CD4-positive, alpha-beta T cell treated with Interleukin-4 for 4 hours (primary cell): ENCODE measurements at regions not wholly inside any gene's neighbourhood (a gene's known extent, or its start where the extent isn't known, plus 50 kb on each side); places are given as distances from the start of the nearest gene placed in this dataset.

Source experiments
- DNase-seq: peaks from one replicate; pipeline ENCODE4 v3.0.0-alpha.2; 2020

GRCh38 chr6:33967966-33968724, 164.3 kb upstream of the MLN start:
- DNase-seq = no peak

DNA sequence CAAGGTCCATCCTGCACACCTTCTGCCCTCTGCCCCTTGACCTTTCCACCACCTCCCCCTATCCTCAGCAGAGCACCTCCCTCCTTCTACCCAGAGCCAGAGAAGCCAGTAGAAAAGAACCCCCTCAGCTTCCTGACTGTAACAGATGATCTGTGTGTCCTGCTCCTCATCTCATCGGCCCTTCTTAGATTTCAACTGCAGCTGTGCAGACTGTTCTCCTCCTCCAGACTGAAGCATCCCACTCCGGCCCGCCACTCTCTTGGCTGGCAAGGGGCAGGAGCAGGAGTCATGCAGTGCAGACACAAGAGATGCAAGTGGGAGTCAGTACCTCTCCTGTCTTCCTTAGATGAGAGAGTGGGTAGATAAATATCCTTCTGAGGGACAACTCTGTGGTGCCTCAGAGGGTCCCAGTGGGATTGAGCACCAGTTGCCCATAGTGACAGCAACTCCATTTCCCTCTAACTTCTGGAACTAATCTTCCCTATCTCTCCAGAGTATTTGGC, 163.5 kb upstream of the MLN start:
- DNase-seq = no peak

DNA sequence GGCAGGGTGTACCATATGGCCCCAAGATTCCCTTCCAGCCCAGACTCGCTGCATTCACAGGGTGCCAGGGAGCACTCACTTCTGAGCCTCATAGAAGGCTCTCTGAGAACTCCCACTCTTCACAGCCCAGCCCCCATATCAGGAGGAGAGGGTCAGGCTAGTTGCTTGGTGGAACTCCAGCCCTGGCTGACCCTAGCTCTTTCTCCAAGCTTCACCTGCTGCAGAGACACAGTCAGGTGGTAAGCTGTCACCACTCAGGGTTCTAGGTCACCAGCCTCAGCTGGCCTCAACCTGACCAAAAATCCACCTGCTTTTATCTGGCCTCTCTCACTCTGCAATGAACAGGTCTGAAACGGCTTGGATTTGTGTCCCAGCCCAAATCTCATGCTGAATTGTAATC, 162.7 kb upstream of the MLN start:
- no peak for DNase-seq

DNA sequence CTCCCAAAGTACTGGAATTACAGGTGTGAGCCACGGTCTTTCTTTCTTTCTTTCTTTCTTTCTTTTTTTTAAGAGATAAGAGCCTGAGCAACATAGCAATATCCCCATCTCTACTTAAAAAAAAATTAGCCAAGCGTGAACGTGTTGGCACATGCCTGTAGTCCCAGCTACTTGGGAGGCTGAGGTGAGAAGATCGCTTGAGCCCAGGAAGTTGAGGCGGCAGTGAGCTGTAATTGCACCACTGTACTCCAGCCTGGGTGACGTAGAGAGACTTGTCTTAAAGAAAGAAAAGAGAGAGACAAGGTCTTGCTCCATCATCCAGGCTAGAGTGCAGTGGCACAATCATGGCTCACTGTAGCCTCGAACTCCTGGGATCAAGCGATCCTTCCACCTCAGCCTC, 162.0 kb upstream of the MLN start:
- no peak for DNase-seq

DNA sequence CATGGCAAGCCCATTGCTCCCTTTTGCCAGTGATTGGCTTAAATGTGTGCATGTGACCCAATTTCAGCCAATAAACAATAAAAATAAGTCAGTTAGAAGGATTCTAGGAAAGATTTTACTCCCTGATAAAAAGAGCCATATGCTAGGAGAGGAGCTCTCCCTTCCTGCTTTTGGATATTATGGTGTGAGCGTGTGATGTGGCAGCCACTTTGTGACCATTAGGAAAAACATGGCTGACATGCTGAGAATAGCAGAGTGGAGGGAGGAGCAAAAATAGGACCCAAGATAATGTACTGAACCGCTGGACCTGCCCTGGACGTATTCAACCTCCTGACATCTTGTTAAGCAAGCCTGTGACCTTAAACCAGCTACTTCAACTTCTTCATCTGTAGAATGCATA, 160.6 kb upstream of the MLN start:
- DNase-seq = no peak

GRCh38 chr6:33963136-33963750, 159.4 kb upstream of the MLN start:
- no peak for DNase-seq

- no peak for DNase-seq
These were observed 158.6 kb upstream of the MLN start for GRCh38 chr6:33962246-33963027.

GRCh38 chr6:33961691-33962090, 157.9 kb upstream of the MLN start:
- DNase-seq = no peak

- no peak for DNase-seq
These were observed 156.8 kb upstream of the MLN start for GRCh38 chr6:33960345-33961313.

DNA sequence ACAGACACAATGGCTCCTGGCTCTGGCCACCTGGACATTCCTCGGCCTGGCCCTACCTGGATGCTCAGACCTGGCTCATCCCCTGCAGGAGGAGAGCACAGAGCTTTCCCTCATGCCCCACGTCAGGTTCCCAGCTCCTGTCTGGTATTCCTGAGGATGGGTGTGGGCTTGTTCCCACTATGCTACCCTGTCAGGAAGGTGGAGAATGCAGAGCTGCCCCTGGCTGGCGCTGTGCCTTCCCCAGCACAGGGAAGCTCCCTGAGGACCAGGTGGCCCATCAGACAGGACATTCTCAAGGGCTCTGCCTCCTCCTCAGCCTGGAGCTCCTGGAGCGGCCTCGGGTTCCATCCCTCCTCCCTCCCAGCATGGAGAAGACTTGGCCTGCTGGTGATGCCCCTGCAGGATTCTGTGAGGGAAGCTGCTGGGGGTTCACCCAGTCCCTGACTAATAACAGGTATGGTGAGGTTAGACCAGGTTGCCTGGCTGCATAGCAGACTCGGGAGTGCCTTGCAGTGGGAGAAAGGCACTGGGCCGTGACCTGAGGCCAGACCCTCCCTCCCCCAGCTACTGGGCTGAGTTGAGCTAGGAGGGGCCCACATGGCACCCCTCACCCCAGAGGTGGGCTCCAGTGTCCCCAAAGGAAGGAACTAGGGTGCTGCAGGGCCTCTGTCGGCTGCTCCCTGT, 156.0 kb upstream of the MLN start:
- DNase-seq = no peak

DNA sequence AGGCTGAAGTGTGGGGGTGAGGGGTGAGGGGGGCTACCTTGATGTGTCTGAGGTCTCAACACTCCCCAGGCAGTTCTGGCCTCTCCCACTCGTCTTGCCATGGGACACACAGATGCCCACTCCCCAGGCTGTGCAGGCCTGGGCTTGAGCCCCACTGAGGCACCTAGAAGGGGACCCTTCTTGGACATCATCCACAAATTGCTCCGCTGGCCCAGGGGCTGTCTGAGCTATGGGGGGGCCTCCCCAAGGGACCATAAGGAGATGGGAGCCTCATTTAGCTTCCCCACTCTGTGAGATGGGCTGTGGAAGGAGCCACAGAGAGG, 155.5 kb upstream of the MLN start:
- DNase-seq = no peak

- no peak for DNase-seq
These were observed 154.9 kb upstream of the MLN start for GRCh38 chr6:33958526-33959328.

DNA sequence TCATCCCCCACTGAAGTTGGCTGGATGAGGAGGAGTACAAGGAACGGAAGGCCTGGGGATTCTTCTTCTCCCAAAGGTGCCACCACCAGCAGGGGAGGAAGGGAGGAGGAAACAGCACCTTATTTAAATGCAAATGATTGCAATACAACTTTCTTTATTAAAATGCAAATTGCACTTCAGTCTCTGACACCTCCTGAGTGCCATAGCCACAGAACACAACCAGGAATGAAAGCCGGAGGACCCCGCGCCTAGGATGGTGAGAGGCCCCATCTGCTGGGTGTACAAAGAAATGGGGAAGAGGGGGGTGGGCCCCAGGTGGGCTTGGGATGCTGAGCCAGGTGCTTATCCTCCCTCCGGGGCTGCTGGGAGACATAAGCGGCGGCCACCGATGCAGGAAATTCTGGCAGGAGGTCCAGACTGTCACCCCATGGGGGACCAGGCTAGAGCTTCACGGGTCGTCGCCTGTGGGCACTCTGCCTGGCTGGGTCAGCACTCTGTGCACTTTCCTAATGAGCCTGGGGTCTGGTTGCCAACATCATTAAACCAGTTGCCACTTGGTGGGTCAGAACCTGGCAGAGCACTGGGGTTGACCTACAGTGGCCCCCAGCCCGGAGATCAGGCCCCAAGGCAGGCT, 154.2 kb upstream of the MLN start:
- no peak for DNase-seq

DNA sequence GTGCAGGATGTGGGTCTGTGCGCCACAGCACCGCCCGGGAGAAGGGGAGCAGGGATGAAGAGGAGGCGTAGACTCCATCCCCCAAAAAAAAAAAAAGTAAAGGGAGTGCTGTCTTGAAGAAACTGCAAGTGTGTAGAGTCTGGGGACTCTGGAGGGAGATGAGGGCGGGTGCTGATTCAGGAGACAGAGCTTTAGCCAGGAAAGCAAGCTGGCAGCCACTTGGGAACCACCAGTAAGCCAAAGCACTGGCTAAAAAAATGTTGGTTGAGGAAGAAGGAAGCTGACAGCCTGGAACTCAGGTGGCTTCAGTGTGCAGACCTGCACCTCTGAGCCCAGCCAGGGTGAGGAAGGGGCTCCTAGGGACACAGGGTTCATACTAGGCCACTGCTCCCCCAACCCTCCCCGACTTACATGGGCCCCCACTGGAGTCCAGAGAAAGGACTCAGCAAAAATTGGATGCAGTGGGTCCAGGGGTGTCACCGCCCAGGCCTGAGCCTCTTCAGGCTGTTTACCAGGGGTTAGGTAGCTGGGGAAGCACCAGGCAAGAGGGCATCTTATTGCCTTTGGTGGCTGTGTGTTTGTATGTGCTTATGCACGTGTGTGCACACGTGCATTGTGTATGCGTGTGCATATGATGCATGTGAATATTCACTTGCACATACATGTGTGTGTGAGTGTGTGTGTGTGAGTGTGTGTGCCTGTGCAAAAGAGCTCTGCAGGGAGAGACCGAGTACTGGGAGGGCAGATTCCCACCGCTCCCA, 153.5 kb upstream of the MLN start:
- DNase-seq = no peak

GRCh38 chr6:33956206-33956605, 152.4 kb upstream of the MLN start:
- DNase-seq = no peak

DNA sequence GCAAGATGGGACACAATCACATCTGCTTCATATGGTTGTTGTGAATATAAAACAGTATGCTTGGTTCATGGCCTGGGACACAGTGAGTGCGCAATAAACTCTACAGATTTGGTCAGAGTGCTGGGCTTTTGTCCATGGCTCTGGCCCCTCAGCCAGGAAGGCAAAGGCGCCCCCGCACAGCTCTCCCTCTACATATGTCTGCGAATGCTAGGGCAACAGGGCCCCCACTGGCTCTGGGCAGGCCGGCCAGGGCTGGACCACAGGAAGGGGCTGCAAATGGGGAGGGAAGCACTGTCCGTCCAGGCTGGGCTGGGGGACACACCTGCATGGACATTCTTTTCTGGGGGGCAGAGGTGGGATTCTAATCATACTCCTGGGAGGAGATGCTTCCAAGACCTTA, 151.8 kb upstream of the MLN start:
- DNase-seq = no peak

DNA sequence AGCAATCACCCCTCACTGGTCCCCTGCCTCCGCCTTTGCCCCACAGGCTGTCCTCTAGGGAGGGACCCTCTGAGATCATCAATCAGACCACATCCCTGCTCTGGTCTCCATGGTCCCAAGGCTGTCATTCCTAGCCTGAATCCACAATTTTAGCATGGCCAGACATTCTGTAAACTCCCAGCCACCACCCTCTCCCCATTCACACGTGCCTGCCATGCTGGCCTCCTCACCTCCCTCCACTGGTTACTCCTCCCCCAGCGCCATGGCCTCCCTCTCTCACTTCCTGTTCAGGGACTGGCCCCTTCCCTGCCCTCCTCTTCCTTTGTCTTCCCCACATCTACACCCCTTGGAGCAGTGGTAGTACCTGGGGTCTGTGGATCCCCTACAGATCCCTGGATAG, 150.7 kb upstream of the MLN start:
- no peak for DNase-seq

DNA sequence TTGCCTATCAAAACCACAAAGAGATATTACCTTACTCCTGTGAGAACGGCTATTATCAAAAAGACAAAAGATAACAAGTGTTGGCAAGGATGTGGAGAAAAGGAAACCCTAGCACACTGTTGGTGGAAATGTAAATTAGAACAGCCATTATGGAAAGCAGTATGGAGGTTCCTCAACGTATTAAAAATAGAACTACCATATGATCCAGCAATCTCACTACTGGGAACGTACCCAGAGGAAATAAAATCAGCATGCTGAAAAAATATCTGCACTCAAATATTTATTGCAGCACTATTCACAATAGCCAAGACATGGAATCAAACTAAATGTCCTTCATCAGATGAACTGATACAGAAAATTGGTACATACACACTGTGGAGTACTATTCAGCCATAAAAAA, 149.4 kb upstream of the MLN start:
- DNase-seq = no peak

GRCh38 chr6:33952016-33952415, 148.2 kb upstream of the MLN start:
- DNase-seq = no peak
